DND-41 (cell line): ENCODE measurements at regions not wholly inside any gene's neighbourhood (a gene's known extent, or its start where the extent isn't known, plus 50 kb on each side); places are given as distances from the start of the nearest gene placed in this dataset.

Source experiments
- ATAC-seq: fragments of 200-7000 bp; cut with Tn5 transposase; 3 replicates; pipeline ENCODE4 v1.9.1; 2021; ENCODE audit warnings: low read depth; ENCODE audit not compliant: insufficient read depth
- DNase-seq: peaks from one replicate; pipeline ENCODE4 v3.0.0-alpha.2; 2020
- H2AFZ ChIP-seq: 2 replicates; pipeline ENCODE4 v1.6.0; 2012; ENCODE audit warnings: low read depth, low read length
- H3K27ac ChIP-seq: 2 replicates; pipeline ENCODE4 v1.5.1; 2012; ENCODE audit warnings: low read length, inconsistent platforms
- H3K27me3 ChIP-seq: fragments of 200-600 bp; sonication (generic); 2 replicates; pipeline ENCODE4 v1.6.0; 2012; ENCODE audit warnings: low read length, mild to moderate bottlenecking, inconsistent platforms; ENCODE audit not compliant: insufficient read depth, poor library complexity
- H3K36me3 ChIP-seq: 2 replicates; pipeline ENCODE4 v1.5.1; 2012; ENCODE audit warnings: low read length, inconsistent platforms; ENCODE audit not compliant: insufficient read depth
- H3K4me1 ChIP-seq: 2 replicates; pipeline ENCODE4 v1.5.1; 2012; ENCODE audit warnings: mild to moderate bottlenecking, low read length; ENCODE audit not compliant: insufficient read depth
- H3K4me2 ChIP-seq: 2 replicates; pipeline ENCODE4 v1.6.0; 2012; ENCODE audit warnings: mild to moderate bottlenecking, moderate library complexity, low read length, inconsistent platforms; ENCODE audit not compliant: insufficient read depth
- H3K4me3 ChIP-seq, 2 experiments: fragments of 200-600 bp in 1 of 2; shearing (Covaris generic) in 1 of 2; 2 replicates each; pipeline ENCODE4 v1.5.1; 2012 to 2016; ENCODE audit warnings: inconsistent platforms in 2 of 2, low read length in 2 of 2, mild to moderate bottlenecking in 2 of 2, low read depth in 1 of 2, moderate library complexity in 1 of 2
- H3K79me2 ChIP-seq: 2 replicates; pipeline ENCODE4 v1.6.0; 2012; ENCODE audit warnings: low read length, inconsistent platforms; ENCODE audit not compliant: insufficient read depth
- H3K9ac ChIP-seq: 2 replicates; pipeline ENCODE4 v1.6.0; 2012; ENCODE audit warnings: low read depth, mild to moderate bottlenecking, inconsistent platforms, low read length, moderate library complexity
- H3K9me3 ChIP-seq: 2 replicates; pipeline ENCODE4 v1.5.1; 2012; ENCODE audit warnings: low read length, moderate library complexity, mild to moderate bottlenecking, inconsistent platforms; ENCODE audit not compliant: insufficient read depth, severe bottlenecking
- H4K20me1 ChIP-seq: 2 replicates; pipeline ENCODE4 v1.6.0; 2012; ENCODE audit warnings: low read length; ENCODE audit not compliant: insufficient read depth
- CTCF ChIP-seq: IDR thresholded peaks from 2 replicates; pipeline ENCODE4 v1.5.1; 2012; ENCODE audit warnings: borderline replicate concordance, low read length, moderate library complexity, mild to moderate bottlenecking; ENCODE audit not compliant: poor library complexity, severe bottlenecking; ENCODE audit errors: extremely low read depth
- EZH2 ChIP-seq: IDR thresholded peaks from 3 replicates; pipeline ENCODE4 v1.6.1; 2012; ENCODE audit warnings: borderline replicate concordance, low read depth, mild to moderate bottlenecking, moderate library complexity, low read length, inconsistent platforms; ENCODE audit not compliant: severe bottlenecking

GRCh38 chr5:124670722-124671184 lies 75.7 kb downstream of the ZNF608 start:
- Histone ChIP-seq H3K27ac (no peak overlapping the region), H3K4me1 (peaks cover under 1% of the 10 kb centered on the region; the same call in 1 of the 2 replicates), H3K27me3 (no peaks in the 10 kb centered on the region), H3K4me3 (no peak overlapping the region), H4K20me1 (no peaks in the 10 kb centered on the region), H3K79me2 (no peaks in the 10 kb centered on the region), H3K36me3 (no peaks in the 10 kb centered on the region), H3K9me3 (no peaks in the 10 kb centered on the region), H3K9ac (no peak overlapping the region), H2AFZ (no peak overlapping the region), H3K4me2 (no peak overlapping the region)
- ATAC-seq: no peak
- TF ChIP-seq EZH2 (no peak), CTCF (no peak)
- DNase-seq: no peak

- Histone ChIP-seq H3K4me3 (no peak overlapping the region), H3K9ac (no peak overlapping the region), H3K79me2 (no peaks in the 10 kb centered on the region), H3K4me2 (no peak overlapping the region), H4K20me1 (no peaks in the 10 kb centered on the region), H2AFZ (no peak overlapping the region), H3K9me3 (no peaks in the 10 kb centered on the region), H3K36me3 (no peaks in the 10 kb centered on the region), H3K27me3 (no peaks in the 10 kb centered on the region), H3K27ac (no peak overlapping the region), H3K4me1 (peaks cover 6% of the 10 kb centered on the region; the same call in 1 of the 2 replicates)
- TF ChIP-seq EZH2 (no peak), CTCF (no peak)
- ATAC-seq (no peak), DNase-seq (no peak)
Measured at GRCh38 chr5:124669956-124670721, 76.3 kb downstream of the ZNF608 start.

- H3K27me3 ChIP-seq: no peaks in the 10 kb centered on the region
- H3K4me1 ChIP-seq: peaks cover 9% of the 10 kb centered on the region; the same call in 1 of the 2 replicates
- no peak overlapping the region for H3K4me3 ChIP-seq
- no peaks in the 10 kb centered on the region for H3K9me3 ChIP-seq
- no peaks in the 10 kb centered on the region for H4K20me1 ChIP-seq
- no peaks in the 10 kb centered on the region for H3K79me2 ChIP-seq
- H2AFZ ChIP-seq: no peak overlapping the region
- no peak overlapping the region for H3K27ac ChIP-seq
- H3K36me3 ChIP-seq: no peaks in the 10 kb centered on the region
- no peak overlapping the region for H3K9ac ChIP-seq
- no peak for DNase-seq
- no peak overlapping the region for H3K4me2 ChIP-seq
- TF ChIP-seq CTCF: no peak
- no peak for TF ChIP-seq EZH2
- ATAC-seq: no peak
Measured at GRCh38 chr5:124669300-124669648, 77.2 kb downstream of the ZNF608 start.
